B cell (primary cell): ENCODE measurements at regions not wholly inside any gene's neighbourhood (a gene's known extent, or its start where the extent isn't known, plus 50 kb on each side); places are given as distances from the start of the nearest gene placed in this dataset.

ENCODE experiments used
- EZH2 ChIP-seq: IDR thresholded peaks from 2 replicates; pipeline ENCODE4 v1.6.1; 2012; ENCODE audit warnings: borderline replicate concordance, low read depth, mild to moderate bottlenecking, moderate library complexity, low read length; ENCODE audit not compliant: insufficient read depth, poor library complexity, severe bottlenecking
- TF ChIP-seq, protein P1 (sequence below): fragments of 200-600 bp; IDR thresholded peaks from one replicate; pipeline ENCODE4 v1.8.0; 2022; ENCODE audit warnings: antibody characterized with exemption, mild to moderate bottlenecking

DNA sequence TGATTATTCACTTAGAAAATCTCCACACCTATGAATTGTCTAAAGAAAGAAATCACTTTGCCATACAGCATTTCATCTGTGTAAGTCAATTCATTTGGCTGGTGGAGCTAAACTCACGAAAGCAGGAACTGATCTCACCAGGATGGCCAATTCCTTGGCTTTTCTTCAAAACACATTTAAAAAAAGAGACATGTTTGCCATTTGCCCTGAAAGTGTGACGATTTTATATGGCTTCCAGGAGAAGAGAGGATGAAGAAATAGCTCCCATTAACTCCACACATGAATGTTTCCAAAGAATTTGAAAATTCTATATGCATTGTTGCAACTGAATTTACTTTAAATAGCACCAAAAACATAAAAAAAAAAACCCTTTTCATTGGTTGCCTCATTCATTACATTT lies 334.7 kb downstream of the DMRT2 start:
- TF ChIP-seq, protein P1, sequence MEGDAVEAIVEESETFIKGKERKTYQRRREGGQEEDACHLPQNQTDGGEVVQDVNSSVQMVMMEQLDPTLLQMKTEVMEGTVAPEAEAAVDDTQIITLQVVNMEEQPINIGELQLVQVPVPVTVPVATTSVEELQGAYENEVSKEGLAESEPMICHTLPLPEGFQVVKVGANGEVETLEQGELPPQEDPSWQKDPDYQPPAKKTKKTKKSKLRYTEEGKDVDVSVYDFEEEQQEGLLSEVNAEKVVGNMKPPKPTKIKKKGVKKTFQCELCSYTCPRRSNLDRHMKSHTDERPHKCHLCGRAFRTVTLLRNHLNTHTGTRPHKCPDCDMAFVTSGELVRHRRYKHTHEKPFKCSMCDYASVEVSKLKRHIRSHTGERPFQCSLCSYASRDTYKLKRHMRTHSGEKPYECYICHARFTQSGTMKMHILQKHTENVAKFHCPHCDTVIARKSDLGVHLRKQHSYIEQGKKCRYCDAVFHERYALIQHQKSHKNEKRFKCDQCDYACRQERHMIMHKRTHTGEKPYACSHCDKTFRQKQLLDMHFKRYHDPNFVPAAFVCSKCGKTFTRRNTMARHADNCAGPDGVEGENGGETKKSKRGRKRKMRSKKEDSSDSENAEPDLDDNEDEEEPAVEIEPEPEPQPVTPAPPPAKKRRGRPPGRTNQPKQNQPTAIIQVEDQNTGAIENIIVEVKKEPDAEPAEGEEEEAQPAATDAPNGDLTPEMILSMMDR, result no peak
- no peak for TF ChIP-seq EZH2
